CD4-positive, CD25-positive, alpha-beta regulatory T cell (primary cell): ENCODE measurements at regions not wholly inside any gene's neighbourhood (a gene's known extent, or its start where the extent isn't known, plus 50 kb on each side); places are given as distances from the start of the nearest gene placed in this dataset.
"Not testable (repeated sequence)": the region's sequence is repeated elsewhere in the genome, so short reads cannot be mapped to it uniquely, and the experiment has no call there.

Experiments
- ATAC-seq, 2 donors: fragments of 150-1000 bp; cut with Tn5 transposase; one replicate each; pipeline ENCODE4 v1.10.0; 2021; ENCODE audit warnings: low read depth in 2 of 2, moderate number of reproducible peaks in 2 of 2, moderate library complexity in 1 of 2
- DNase-seq, 3 donors: peaks; one replicate each; pipeline versions ENCODE4 v3.0.0 to v3.0.0-alpha.2; 2012 to 2022; ENCODE audit warnings: mixed read lengths in 1 of 3
- H3K27ac ChIP-seq: one replicate; pipeline ENCODE4 v1.7.0; 2013; ENCODE audit warnings: mild to moderate bottlenecking, low read length; ENCODE audit not compliant: insufficient read depth, poor library complexity, severe bottlenecking
- H3K27me3 ChIP-seq: one replicate; pipeline ENCODE4 v1.7.0; 2013; ENCODE audit warnings: low read length; ENCODE audit not compliant: control insufficient read depth, insufficient read depth
- H3K36me3 ChIP-seq: one replicate; pipeline ENCODE4 v1.7.0; 2013; ENCODE audit warnings: mild to moderate bottlenecking, low read length, moderate library complexity; ENCODE audit not compliant: control insufficient read depth, insufficient read depth
- H3K4me1 ChIP-seq: 2 replicates; pipeline ENCODE4 v1.7.0; 2013; ENCODE audit warnings: mild to moderate bottlenecking, low read length; ENCODE audit not compliant: insufficient read depth, control insufficient read depth, poor library complexity, severe bottlenecking
- H3K4me3 ChIP-seq: one replicate; pipeline ENCODE4 v1.7.0; 2013; ENCODE audit warnings: low read depth, mild to moderate bottlenecking, low read length, moderate library complexity
- H3K9me3 ChIP-seq, 2 experiments: 1 replicate in 1 of 2; 2 replicates in 1 of 2; pipeline ENCODE4 v1.7.0; 2013; ENCODE audit warnings: low read length in 2 of 2, mild to moderate bottlenecking in 1 of 2, moderate library complexity in 1 of 2; ENCODE audit not compliant: control insufficient read depth in 2 of 2
- H3K27ac Mint-ChIP-seq, 3 donors: one replicate each; pipeline ENCODE4 v1.8.0; 2020 to 2022; ENCODE audit warnings: mild to moderate bottlenecking in 3 of 3, mixed read lengths in 3 of 3, moderate library complexity in 2 of 3
- H3K27me3 Mint-ChIP-seq: one replicate; pipeline ENCODE4 v1.8.0; 2022; ENCODE audit warnings: mild to moderate bottlenecking, mixed read lengths
- H3K36me3 Mint-ChIP-seq: one replicate; pipeline ENCODE4 v1.8.0; 2020; ENCODE audit warnings: mixed read lengths
- H3K4me1 Mint-ChIP-seq, 4 donors: one replicate each; pipeline ENCODE4 v1.8.0; 2020 to 2022; ENCODE audit warnings: mixed read lengths in 4 of 4, mild to moderate bottlenecking in 1 of 4
- H3K4me3 Mint-ChIP-seq, 4 donors: one replicate each; pipeline ENCODE4 v1.8.0; 2020 to 2022; ENCODE audit warnings: mild to moderate bottlenecking in 4 of 4, mixed read lengths in 4 of 4, moderate library complexity in 3 of 4
- H3K9me3 Mint-ChIP-seq, 7 donors: one replicate each; pipeline ENCODE4 v1.8.0; 2020 to 2022; ENCODE audit warnings: mixed read lengths in 7 of 7, mild to moderate bottlenecking in 3 of 7, moderate library complexity in 2 of 7

- no peak for ATAC-seq
- H3K4me3 Mint-ChIP-seq, result no peak overlapping the region
- H3K4me1 Mint-ChIP-seq, result no peaks in the 10 kb centered on the region
Measured at GRCh38 chr15:31660816-31661215, 334.2 kb downstream of the KLF13 start.

GRCh38 chr15:31665732-31666131 lies 339.1 kb downstream of the KLF13 start:
- Mint-ChIP-seq H3K27me3 (peaks cover 12% of the 10 kb centered on the region), H3K9me3 (peaks cover 0 to 11% (median 1%) of the 10 kb centered on the region in 7 donors)
- H3K36me3 ChIP-seq, H3K27me3 ChIP-seq, H3K27ac Mint-ChIP-seq, H3K4me1 Mint-ChIP-seq, ATAC-seq, H3K4me3 ChIP-seq, H3K9me3 ChIP-seq, H3K4me3 Mint-ChIP-seq, H3K4me1 ChIP-seq, H3K36me3 Mint-ChIP-seq, DNase-seq, H3K27ac ChIP-seq: not testable (repeated sequence)

More at GRCh38 chr15:31660816-31661215, 334.2 kb downstream of the KLF13 start:
- H3K36me3 Mint-ChIP-seq, result no peaks in the 10 kb centered on the region
- H3K27ac ChIP-seq, result no peak overlapping the region
- no peak overlapping the region for H3K27ac Mint-ChIP-seq
- DNase-seq, result no peak
- H3K9me3 ChIP-seq, result no peaks in the 10 kb centered on the region
- no peak overlapping the region for H3K4me3 ChIP-seq
- H3K9me3 Mint-ChIP-seq, result peaks cover 0 to 4% (median 1%) of the 10 kb centered on the region in 7 donors
- H3K27me3 Mint-ChIP-seq, result peaks cover 5% of the 10 kb centered on the region
- H3K4me1 ChIP-seq, result no peaks in the 10 kb centered on the region
- no peaks in the 10 kb centered on the region for H3K36me3 ChIP-seq
- no peaks in the 10 kb centered on the region for H3K27me3 ChIP-seq

- ATAC-seq, H3K9me3 ChIP-seq, H3K27me3 Mint-ChIP-seq, H3K27ac Mint-ChIP-seq, H3K4me3 Mint-ChIP-seq, H3K9me3 Mint-ChIP-seq, H3K27me3 ChIP-seq, H3K4me1 ChIP-seq, DNase-seq, H3K4me1 Mint-ChIP-seq, H3K4me3 ChIP-seq, H3K27ac ChIP-seq, H3K36me3 ChIP-seq, H3K36me3 Mint-ChIP-seq: not testable (repeated sequence)
Measured at GRCh38 chr15:31669158-31669908, 342.7 kb downstream of the KLF13 start.

GRCh38 chr15:31673263-31673662 lies 346.6 kb downstream of the KLF13 start:
- not testable (repeated sequence) for H3K4me1 Mint-ChIP-seq, DNase-seq, H3K36me3 Mint-ChIP-seq, ATAC-seq, H3K27me3 Mint-ChIP-seq, H3K27me3 ChIP-seq, H3K4me3 Mint-ChIP-seq, H3K27ac Mint-ChIP-seq, H3K36me3 ChIP-seq, H3K4me3 ChIP-seq, H3K27ac ChIP-seq, H3K9me3 ChIP-seq, H3K4me1 ChIP-seq, H3K9me3 Mint-ChIP-seq

GRCh38 chr15:31681529-31682259 lies 348.6 kb upstream of the CHRNA7 start:
- H3K4me3 ChIP-seq, H3K36me3 ChIP-seq, H3K9me3 Mint-ChIP-seq, H3K27ac Mint-ChIP-seq, H3K9me3 ChIP-seq, H3K4me3 Mint-ChIP-seq, H3K4me1 Mint-ChIP-seq, ATAC-seq, H3K27me3 ChIP-seq, H3K27me3 Mint-ChIP-seq, H3K4me1 ChIP-seq, H3K36me3 Mint-ChIP-seq, H3K27ac ChIP-seq, DNase-seq: not testable (repeated sequence)

GRCh38 chr15:31687088-31687487 lies 343.2 kb upstream of the CHRNA7 start:
- not testable (repeated sequence) for H3K27ac Mint-ChIP-seq, H3K4me1 ChIP-seq, H3K27me3 ChIP-seq, DNase-seq, ATAC-seq, H3K4me1 Mint-ChIP-seq, H3K9me3 Mint-ChIP-seq, H3K27ac ChIP-seq, H3K9me3 ChIP-seq, H3K27me3 Mint-ChIP-seq, H3K36me3 ChIP-seq, H3K4me3 Mint-ChIP-seq, H3K4me3 ChIP-seq, H3K36me3 Mint-ChIP-seq

- not testable (repeated sequence) for ATAC-seq, H3K36me3 Mint-ChIP-seq, DNase-seq, H3K27ac Mint-ChIP-seq, H3K27me3 ChIP-seq, H3K27me3 Mint-ChIP-seq, H3K4me3 ChIP-seq, H3K4me1 Mint-ChIP-seq, H3K4me3 Mint-ChIP-seq, H3K27ac ChIP-seq, H3K9me3 ChIP-seq, H3K9me3 Mint-ChIP-seq, H3K36me3 ChIP-seq, H3K4me1 ChIP-seq
Measured at GRCh38 chr15:31696509-31696908, 333.8 kb upstream of the CHRNA7 start.

GRCh38 chr15:31705076-31705678 lies 325.1 kb upstream of the CHRNA7 start:
- not testable (repeated sequence) for H3K27ac ChIP-seq, H3K9me3 ChIP-seq, H3K9me3 Mint-ChIP-seq, H3K27me3 Mint-ChIP-seq, H3K36me3 ChIP-seq, H3K4me3 ChIP-seq, H3K27ac Mint-ChIP-seq, ATAC-seq, H3K4me1 Mint-ChIP-seq, H3K4me1 ChIP-seq, DNase-seq, H3K36me3 Mint-ChIP-seq, H3K27me3 ChIP-seq, H3K4me3 Mint-ChIP-seq
